ENCODE measurements at regions not wholly inside any gene's neighbourhood (a gene's known extent, or its start where the extent isn't known, plus 50 kb on each side); places are given as distances from the start of the nearest gene placed in this dataset.

DNA sequence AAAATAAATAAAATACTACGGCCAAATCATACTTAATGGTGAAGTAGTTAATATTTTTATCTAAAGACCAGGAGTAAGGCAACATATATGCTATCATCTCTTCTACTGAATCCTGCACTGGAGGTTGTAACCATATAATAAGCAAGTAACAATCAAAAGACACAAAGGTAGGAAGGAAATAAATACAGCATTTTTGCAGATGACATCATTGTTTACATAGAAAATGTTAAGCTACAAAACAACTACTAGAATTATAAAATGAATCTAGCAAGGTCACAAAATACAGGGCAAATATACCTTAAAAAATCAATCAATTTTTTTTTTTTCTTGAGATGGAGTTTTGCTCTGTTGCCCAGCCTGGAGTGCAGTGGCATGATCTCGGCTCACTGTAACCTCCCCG is 51.6 kb upstream of the BDKRB2 start:
- TF ChIP-seq CTCF (IDR thresholded peaks at IDR 0.05) (no peak), POLR2A (IDR thresholded peaks at IDR 0.05) (no peak)
